DOHH2 (cell line): ENCODE measurements at regions not wholly inside any gene's neighbourhood (a gene's known extent, or its start where the extent isn't known, plus 50 kb on each side); places are given as distances from the start of the nearest gene placed in this dataset.

Experiments used
- EZH2phosphoT487 ChIP-seq: fragments of 200-600 bp; sonication (generic); IDR thresholded peaks from 2 replicates; pipeline ENCODE4 v1.6.1; 2017; ENCODE audit warnings: borderline replicate concordance, mild to moderate bottlenecking, antibody characterized with exemption, low read length, moderate library complexity, mixed read lengths
- TF ChIP-seq, protein P1 (sequence below): fragments of 200-600 bp; sonication (generic); IDR thresholded peaks from one replicate; pipeline ENCODE4 v1.5.1; 2014; ENCODE audit warnings: antibody characterized with exemption, mild to moderate bottlenecking, low read depth, low read length; ENCODE audit not compliant: poor library complexity, severe bottlenecking

DNA sequence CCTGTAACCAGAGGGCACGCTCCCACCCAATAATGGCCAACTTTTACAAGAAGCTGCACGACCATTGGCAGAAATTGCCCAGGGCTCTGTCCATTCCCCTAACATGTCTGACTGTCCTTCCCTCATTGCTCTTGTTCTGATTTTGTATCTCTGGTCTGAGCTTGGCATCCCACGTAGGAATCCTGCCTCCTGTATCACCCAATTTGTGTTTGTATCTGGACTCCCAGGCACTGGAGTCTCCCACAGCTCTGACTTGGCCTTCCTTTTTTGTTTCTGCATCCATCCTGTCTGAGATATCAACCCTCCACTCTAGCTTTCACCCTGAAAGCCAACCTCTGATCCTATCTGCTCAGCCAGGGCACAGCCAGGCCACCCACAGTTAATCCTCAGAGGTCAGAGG, 259.8 kb downstream of the FBXO15 start:
- TF ChIP-seq, protein P1, sequence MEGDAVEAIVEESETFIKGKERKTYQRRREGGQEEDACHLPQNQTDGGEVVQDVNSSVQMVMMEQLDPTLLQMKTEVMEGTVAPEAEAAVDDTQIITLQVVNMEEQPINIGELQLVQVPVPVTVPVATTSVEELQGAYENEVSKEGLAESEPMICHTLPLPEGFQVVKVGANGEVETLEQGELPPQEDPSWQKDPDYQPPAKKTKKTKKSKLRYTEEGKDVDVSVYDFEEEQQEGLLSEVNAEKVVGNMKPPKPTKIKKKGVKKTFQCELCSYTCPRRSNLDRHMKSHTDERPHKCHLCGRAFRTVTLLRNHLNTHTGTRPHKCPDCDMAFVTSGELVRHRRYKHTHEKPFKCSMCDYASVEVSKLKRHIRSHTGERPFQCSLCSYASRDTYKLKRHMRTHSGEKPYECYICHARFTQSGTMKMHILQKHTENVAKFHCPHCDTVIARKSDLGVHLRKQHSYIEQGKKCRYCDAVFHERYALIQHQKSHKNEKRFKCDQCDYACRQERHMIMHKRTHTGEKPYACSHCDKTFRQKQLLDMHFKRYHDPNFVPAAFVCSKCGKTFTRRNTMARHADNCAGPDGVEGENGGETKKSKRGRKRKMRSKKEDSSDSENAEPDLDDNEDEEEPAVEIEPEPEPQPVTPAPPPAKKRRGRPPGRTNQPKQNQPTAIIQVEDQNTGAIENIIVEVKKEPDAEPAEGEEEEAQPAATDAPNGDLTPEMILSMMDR: no peak
- no peak for TF ChIP-seq EZH2phosphoT487
